VCaP (cell line): ENCODE measurements at regions not wholly inside any gene's neighbourhood (a gene's known extent, or its start where the extent isn't known, plus 50 kb on each side); places are given as distances from the start of the nearest gene placed in this dataset.

Source experiments
- H3K27ac ChIP-seq: fragments of 450-650 bp; 2 replicates; pipeline ENCODE4 v1.5.1; 2017
- CTCF ChIP-seq: fragments of 450-650 bp; conservative IDR thresholded peaks from 2 replicates; pipeline ENCODE4 v1.5.1; 2017; ENCODE audit warnings: mild to moderate bottlenecking, moderate library complexity

DNA sequence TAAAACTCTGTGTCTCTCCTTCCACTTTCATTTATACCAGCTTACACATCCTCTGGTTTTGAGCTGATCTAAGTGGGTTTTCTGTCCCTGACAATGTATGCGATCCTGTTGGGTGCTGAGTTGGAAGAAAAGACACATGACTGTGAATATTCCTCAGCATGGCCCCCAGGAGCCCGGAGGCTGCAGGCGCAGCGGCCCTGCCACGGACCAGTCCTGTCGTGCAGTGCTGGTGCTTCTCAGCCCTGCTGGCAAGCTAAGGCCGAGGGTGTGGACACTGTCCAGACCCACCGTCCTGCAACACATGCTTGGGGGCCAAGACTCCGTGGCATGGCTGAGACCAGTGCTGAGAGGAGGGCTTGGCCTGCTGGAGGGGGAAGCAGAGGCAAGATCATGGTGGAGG is 328.9 kb upstream of the IRX2 start:
- H3K27ac ChIP-seq, result no peak overlapping the region
- no peak for TF ChIP-seq CTCF

GRCh38 chr5:3077684-3078083 is 326.2 kb upstream of the IRX2 start:
- no peak for TF ChIP-seq CTCF
- H3K27ac ChIP-seq, result no peak overlapping the region

DNA sequence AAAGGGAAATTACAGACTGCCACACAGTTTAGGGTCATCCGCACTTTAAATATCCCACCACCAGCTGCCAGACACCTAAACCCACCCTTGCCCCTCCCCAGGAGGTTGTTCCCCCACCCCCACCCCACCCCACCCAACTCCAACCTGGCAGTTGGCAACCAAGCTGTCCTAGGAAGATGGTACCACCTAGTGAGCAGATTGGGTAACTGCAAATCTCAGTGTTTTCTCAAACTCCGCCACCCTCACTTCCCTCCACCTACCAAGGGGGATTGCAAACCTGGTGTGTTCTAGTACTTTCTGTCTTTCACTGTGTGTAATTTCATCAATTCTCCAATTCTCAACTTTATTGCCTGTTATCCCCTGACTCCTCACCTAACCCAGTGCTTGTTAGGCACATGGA is 323.8 kb upstream of the IRX2 start:
- no peak overlapping the region for H3K27ac ChIP-seq
- TF ChIP-seq CTCF, result no peak

DNA sequence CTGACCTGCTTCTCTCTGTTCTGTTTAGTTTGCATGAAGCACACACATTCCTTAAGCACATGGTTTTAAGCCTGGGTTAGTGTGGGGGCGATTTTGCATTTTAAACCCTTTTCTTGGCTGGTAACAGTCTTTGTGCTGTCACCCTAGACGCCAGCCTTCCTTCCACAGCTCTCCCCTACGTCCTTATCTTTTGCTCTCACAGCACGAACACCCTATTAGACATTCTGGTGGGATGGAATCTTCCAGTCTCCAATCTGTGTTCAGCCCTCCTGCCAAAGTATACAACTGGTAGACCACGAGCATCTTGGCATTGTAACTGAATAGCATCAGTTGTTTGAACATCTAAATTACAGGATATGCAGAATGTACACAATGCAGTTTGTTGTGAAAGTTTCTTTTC is 316.9 kb upstream of the IRX2 start:
- H3K27ac ChIP-seq, result no peak overlapping the region
- no peak for TF ChIP-seq CTCF

DNA sequence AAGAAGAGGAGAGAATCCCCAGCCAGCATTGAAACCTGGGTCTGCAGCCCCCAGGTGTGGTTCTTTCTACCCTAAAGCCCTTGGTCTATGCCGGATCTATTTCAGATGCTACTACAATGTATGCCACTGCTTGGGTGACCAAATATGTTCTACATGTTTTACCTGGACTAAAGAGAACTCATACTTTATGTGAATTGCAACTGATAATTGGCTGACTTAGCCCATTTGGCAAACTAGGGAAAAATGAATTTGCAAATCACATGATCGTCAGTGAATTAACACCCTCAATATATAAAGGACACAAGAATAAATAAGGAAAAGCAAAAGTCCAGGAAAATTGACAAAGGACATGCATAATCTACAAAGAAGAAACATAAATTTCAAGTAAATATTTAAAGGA is 308.8 kb upstream of the IRX2 start:
- no peak overlapping the region for H3K27ac ChIP-seq
- TF ChIP-seq CTCF, result no peak

DNA sequence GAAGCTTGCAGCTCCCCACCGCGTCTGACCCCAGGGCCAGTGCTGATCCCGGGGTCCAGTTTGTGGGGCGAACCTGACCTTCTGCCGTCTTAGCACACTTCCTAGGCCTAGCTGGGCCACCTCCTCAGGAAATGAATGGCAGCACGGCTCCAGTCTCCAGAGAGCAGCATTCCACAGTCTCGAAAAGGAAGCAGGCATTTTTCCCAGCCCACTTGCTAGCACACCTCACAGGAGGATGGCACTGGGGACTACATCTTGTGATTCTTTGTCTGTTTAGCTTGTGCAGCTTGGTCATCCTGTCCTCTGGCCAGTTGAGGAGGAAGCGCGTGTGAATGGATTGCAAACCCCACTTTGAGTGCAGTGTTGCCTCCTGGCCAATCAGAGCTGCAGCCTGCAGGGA is 308.0 kb upstream of the IRX2 start:
- TF ChIP-seq CTCF, result no peak
- no peak overlapping the region for H3K27ac ChIP-seq

- no peak for TF ChIP-seq CTCF
- no peak overlapping the region for H3K27ac ChIP-seq
Observed at GRCh38 chr5:3058942-3059341, 307.5 kb upstream of the IRX2 start.

GRCh38 chr5:3056866-3057265 is 305.4 kb upstream of the IRX2 start:
- no peak overlapping the region for H3K27ac ChIP-seq
- TF ChIP-seq CTCF, result no peak
